Ammon's horn (tissue), 1 donor: ENCODE measurements at regions not wholly inside any gene's neighbourhood (a gene's known extent, or its start where the extent isn't known, plus 50 kb on each side); places are given as distances from the start of the nearest gene placed in this dataset.

Experiments
- DNase-seq: peaks from one replicate; pipeline ENCODE4 v3.0.0-alpha.2; 2016; ENCODE audit warnings: low spot score

- DNase-seq: no peak
These were observed 147.9 kb downstream of the PTCSC3 start for GRCh38 chr14:36028665-36029064.

- no peak for DNase-seq
These were observed 148.3 kb downstream of the PTCSC3 start for GRCh38 chr14:36028218-36028617.

- no peak for DNase-seq
These were observed 149.2 kb downstream of the PTCSC3 start for GRCh38 chr14:36027354-36027753.

- DNase-seq: peak; percentile 32
These were observed 153.6 kb downstream of the PTCSC3 start for GRCh38 chr14:36022765-36023410.

GRCh38 chr14:36021591-36022320 is 154.8 kb downstream of the PTCSC3 start:
- DNase-seq: peak; percentile 10

GRCh38 chr14:36021030-36021422 is 155.5 kb downstream of the PTCSC3 start:
- DNase-seq: no peak

- DNase-seq: peak; percentile 23
These were observed 156.1 kb downstream of the PTCSC3 start for GRCh38 chr14:36020120-36021029.

- DNase-seq: no peak
These were observed 157.4 kb downstream of the PTCSC3 start for GRCh38 chr14:36019126-36019525.

GRCh38 chr14:36014236-36014635 is 162.3 kb downstream of the PTCSC3 start:
- no peak for DNase-seq

- DNase-seq: no peak
These were observed 163.0 kb downstream of the PTCSC3 start for GRCh38 chr14:36013483-36013882.

GRCh38 chr14:36012621-36013020 is 163.9 kb downstream of the PTCSC3 start:
- DNase-seq: no peak

GRCh38 chr14:36009643-36010042 is 166.9 kb downstream of the PTCSC3 start:
- DNase-seq: no peak

- DNase-seq: no peak
These were observed 169.9 kb downstream of the PTCSC3 start for GRCh38 chr14:36006623-36007022.

GRCh38 chr14:36005670-36006069 is 170.9 kb downstream of the PTCSC3 start:
- no peak for DNase-seq

GRCh38 chr14:36001936-36002335 is 174.6 kb downstream of the PTCSC3 start:
- DNase-seq: no peak

- peak; percentile 32 for DNase-seq
These were observed 173.2 kb downstream of the BRMS1L start for GRCh38 chr14:35999294-35999693.

GRCh38 chr14:35998303-35998702 is 172.2 kb downstream of the BRMS1L start:
- peak; percentile 60 for DNase-seq

- DNase-seq: no peak
These were observed 167.5 kb downstream of the BRMS1L start for GRCh38 chr14:35993684-35993960.

- DNase-seq: peak; percentile 59
These were observed 166.9 kb downstream of the BRMS1L start for GRCh38 chr14:35992816-35993683.

- DNase-seq: peak; percentile 27
These were observed 165.2 kb downstream of the BRMS1L start for GRCh38 chr14:35991356-35991755.

GRCh38 chr14:35989736-35990135 is 163.6 kb downstream of the BRMS1L start:
- no peak for DNase-seq
